IMR-90 (cell line): ENCODE measurements at regions not wholly inside any gene's neighbourhood (a gene's known extent, or its start where the extent isn't known, plus 50 kb on each side); places are given as distances from the start of the nearest gene placed in this dataset.

Experiments
- ATAC-seq: fragments of 200-7000 bp; cut with Tn5 transposase; 2 replicates; pipeline ENCODE4 v1.9.1; 2020; ENCODE audit warnings: low read depth, mild to moderate bottlenecking, moderate library complexity
- BruUV-seq: library from RNA; stranded (reverse); fragments of 400-500 nt; replicated peaks from 2 replicates; lab custom pipeline; 2021; lab: Mats Ljungman, UMichigan
- CTCF ChIA-PET: fragments of 300-600 bp; formaldehyde crosslinking; extraction: SDS; loops from one replicate; lab custom pipeline; 2021; ENCODE audit warnings: antibody characterized with exemption; lab: Yijun Ruan, JAX
- POLR2A ChIA-PET: fragments of 300-600 bp; sonication (Branson Sonifier 250); formaldehyde crosslinking; loops from one replicate; lab custom pipeline; 2022; ENCODE audit warnings: antibody characterized with exemption; ENCODE audit not compliant: unreplicated experiment; lab: Charles Lee
- DNase-seq: peaks from one replicate; pipeline ENCODE4 v3.0.0; 2013
- H2AFZ ChIP-seq: replicated peaks from 2 replicates; pipeline ENCODE3; 2013; ENCODE audit warnings: low read length, mild to moderate bottlenecking; ENCODE audit not compliant: poor library complexity
- H2AK5ac ChIP-seq: 2 replicates; pipeline ENCODE4 v1.6.1; 2013; ENCODE audit warnings: low read depth, low read length, inconsistent platforms
- H2AK9ac ChIP-seq: replicated peaks from 2 replicates; pipeline ENCODE3; 2013; ENCODE audit warnings: mild to moderate bottlenecking, low read depth, low read length, moderate library complexity; ENCODE audit not compliant: poor library complexity
- H2BK120ac ChIP-seq: 2 replicates; pipeline ENCODE4 v1.6.1; 2013; ENCODE audit warnings: low read depth, low read length, inconsistent platforms
- H2BK15ac ChIP-seq: 3 replicates; pipeline ENCODE4 v1.6.1; 2013; ENCODE audit warnings: low read depth, low read length, inconsistent platforms
- H2BK20ac ChIP-seq: 2 replicates; pipeline ENCODE4 v1.6.1; 2013; ENCODE audit warnings: low read depth, mild to moderate bottlenecking, inconsistent platforms, low read length, moderate library complexity
- H2BK5ac ChIP-seq: 2 replicates; pipeline ENCODE4 v1.6.1; 2013; ENCODE audit warnings: mild to moderate bottlenecking, low read depth, low read length, inconsistent platforms; ENCODE audit not compliant: poor library complexity, severe bottlenecking
- H3K14ac ChIP-seq: replicated peaks from 2 replicates; pipeline ENCODE4 v1.6.1; 2013; ENCODE audit warnings: low read depth, low read length, inconsistent platforms
- H3K18ac ChIP-seq: 2 replicates; pipeline ENCODE4 v1.6.1; 2013; ENCODE audit warnings: low read depth, low read length, control low read depth
- H3K23ac ChIP-seq: 2 replicates; pipeline ENCODE4 v1.6.1; 2013; ENCODE audit warnings: low read depth, low read length, inconsistent platforms
- H3K27ac ChIP-seq: 2 replicates; pipeline ENCODE4 v1.5.1; 2013; ENCODE audit warnings: mild to moderate bottlenecking, control low read depth, low read length; ENCODE audit not compliant: insufficient read depth
- H3K27me3 ChIP-seq: 2 replicates; pipeline ENCODE4 v1.6.1; 2013; ENCODE audit warnings: low read length; ENCODE audit not compliant: control insufficient read depth, insufficient read depth
- H3K36me3 ChIP-seq: 2 replicates; pipeline ENCODE4 v1.6.1; 2013; ENCODE audit warnings: low read length, mixed read lengths; ENCODE audit not compliant: control insufficient read depth, insufficient read depth
- H3K4ac ChIP-seq: 2 replicates; pipeline ENCODE4 v1.6.1; 2013; ENCODE audit warnings: low read depth, low read length, inconsistent platforms
- H3K4me1 ChIP-seq: 2 replicates; pipeline ENCODE4 v1.6.1; 2013; ENCODE audit warnings: low read length, mixed read lengths; ENCODE audit not compliant: control insufficient read depth, insufficient read depth
- H3K4me2 ChIP-seq: 2 replicates; pipeline ENCODE4 v1.6.1; 2013; ENCODE audit warnings: low read depth, mild to moderate bottlenecking, control low read depth, low read length, moderate library complexity
- H3K4me3 ChIP-seq: 2 replicates; pipeline ENCODE4 v1.5.1; 2013; ENCODE audit warnings: low read depth, mild to moderate bottlenecking, control low read depth, low read length, moderate library complexity; ENCODE audit not compliant: insufficient read depth
- H3K56ac ChIP-seq: 2 replicates; pipeline ENCODE4 v1.6.1; 2013; ENCODE audit warnings: low read length, inconsistent platforms; ENCODE audit not compliant: insufficient read depth; ENCODE audit errors: extremely low read depth
- H3K79me1 ChIP-seq, 2 experiments: 2 replicates each; pipeline ENCODE4 v1.6.1; 2013; ENCODE audit warnings: low read length in 2 of 2, inconsistent platforms in 1 of 2, low read depth in 1 of 2
- H3K9ac ChIP-seq: 2 replicates; pipeline ENCODE4 v1.6.1; 2013; ENCODE audit warnings: low read depth, low read length, control low read depth
- H3K9me1 ChIP-seq: 2 replicates; pipeline ENCODE4 v1.6.1; 2013; ENCODE audit warnings: low read length, inconsistent platforms; ENCODE audit not compliant: insufficient read depth
- H3K9me3 ChIP-seq: 2 replicates; pipeline ENCODE4 v1.6.1; 2013; ENCODE audit warnings: low read length; ENCODE audit not compliant: control insufficient read depth, insufficient read depth
- H4K20me1 ChIP-seq: 2 replicates; pipeline ENCODE4 v1.6.1; 2013; ENCODE audit warnings: low read length, inconsistent platforms; ENCODE audit not compliant: insufficient read depth
- H4K5ac ChIP-seq: 2 replicates; pipeline ENCODE4 v1.6.1; 2013; ENCODE audit warnings: mild to moderate bottlenecking, low read depth, low read length, control low read depth
- H4K8ac ChIP-seq, 2 experiments: 2 replicates each; pipeline ENCODE4 v1.6.1; 2013; ENCODE audit warnings: low read depth in 2 of 2, low read length in 2 of 2, control low read depth in 1 of 2, inconsistent platforms in 1 of 2
- H4K91ac ChIP-seq: 2 replicates; pipeline ENCODE4 v1.6.1; 2013; ENCODE audit warnings: low read depth, low read length, inconsistent platforms; ENCODE audit not compliant: insufficient read depth
- CEBPB ChIP-seq: IDR thresholded peaks from 2 replicates; pipeline ENCODE4 v1.6.1; 2012; ENCODE audit warnings: low read depth, low read length, improper control_type of control experiment
- CTCF ChIP-seq: conservative IDR thresholded peaks from 2 replicates; pipeline ENCODE4 v1.5.1; 2012; ENCODE audit warnings: mild to moderate bottlenecking, low read depth, low read length, improper control_type of control experiment
- FOS ChIP-seq: fragments of 150-350 bp; IDR thresholded peaks from 2 replicates; pipeline ENCODE4 v1.6.1; 2016; ENCODE audit warnings: low read depth, low read length
- MXI1 ChIP-seq: IDR thresholded peaks from 2 replicates; pipeline ENCODE4 v1.6.1; 2012; ENCODE audit warnings: low read depth, mild to moderate bottlenecking, low read length, moderate library complexity, borderline replicate concordance
- RCOR1 ChIP-seq: IDR thresholded peaks from 2 replicates; pipeline ENCODE4 v1.6.1; 2012; ENCODE audit warnings: mild to moderate bottlenecking, low read length, improper control_type of control experiment; ENCODE audit not compliant: insufficient replicate concordance
- SMC3 ChIP-seq: fragments of 150-350 bp; IDR thresholded peaks from 2 replicates; pipeline ENCODE4 v1.6.1; 2016; ENCODE audit warnings: low read depth, mild to moderate bottlenecking, antibody characterized with exemption, low read length, moderate library complexity
- USF2 ChIP-seq: fragments of 150-350 bp; IDR thresholded peaks from 2 replicates; pipeline ENCODE4 v1.6.1; 2017; ENCODE audit warnings: mild to moderate bottlenecking, antibody characterized with exemption, low read length, low read depth
- WGBS, 2 experiments: methylation state at CpG; one replicate each; pipeline versions ENCODE4 v1.1.5 to v1.1.7; 2013; ENCODE audit warnings: missing lambda C conversion rate in 2 of 2; ENCODE audit not compliant: insufficient read length in 1 of 2; ENCODE audit errors: extremely low coverage in 2 of 2; 5-methylcytosine and 5-hydroxymethylcytosine counted together
- dilution Hi-C: fragments of 300-500 bp; cut with HindIII; formaldehyde crosslinking; loops from one replicate; pipeline ENCODE4 v1.14.3; 2018; ENCODE audit warnings: low sequenced_read_pairs; ENCODE audit not compliant: unreplicated experiment
- in situ Hi-C: fragments of 300-500 bp; cut with MboI; formaldehyde crosslinking; loops from 3 replicates; pipeline ENCODE4 v1.14.3; 2019; ENCODE audit warnings: low sequenced_read_pairs, inconsistent platforms, mixed read lengths
- intact Hi-C: fragments of 100-400 bp; cut with micrococcal nuclease; formaldehyde crosslinking; loops from 2 replicates; pipeline ENCODE4 v1.10.0; 2022

GRCh38 chr6:121791396-121792315, 356.2 kb downstream of the GJA1 start:
- DNase-seq, result no peak
- Histone ChIP-seq H3K27ac (no peak overlapping the region), H3K9me1 (no peaks in the 10 kb centered on the region), H3K23ac (no peak overlapping the region), H3K27me3 (no peaks in the 10 kb centered on the region), H3K36me3 (no peaks in the 10 kb centered on the region), H2BK15ac (no peak overlapping the region; the same call in 2 of the 3 replicates), H3K4me3 (no peak overlapping the region), H4K91ac (no peak overlapping the region), H4K8ac (0 out of 4 replicates have a peak overlapping the region, but pooled peaks of 1 of the 2 experiments have one; percentile 21), H2BK120ac (peak overlapping the region; percentile 37), H2AK5ac (peak overlapping the region; percentile 36), H3K4ac (peak overlapping the region; percentile 29; the same call in 1 of the 2 replicates), H3K4me1 (peaks cover 4% of the 10 kb centered on the region), H3K56ac (no peak overlapping the region), H3K18ac (no peak overlapping the region; the same call in 1 of the 2 replicates), H2BK20ac (peak overlapping the region; percentile 74), H3K79me1 (no peaks in the 10 kb centered on the region), H2AK9ac (no peak overlapping the region), H3K9ac (no peak overlapping the region), H4K20me1 (no peaks in the 10 kb centered on the region), H2AFZ (no peak overlapping the region), H2BK5ac (no peak overlapping the region), H3K9me3 (peaks cover under 1% of the 10 kb centered on the region; the same call in 1 of the 2 replicates), H4K5ac (no peak overlapping the region), H3K4me2 (no peak overlapping the region), H3K14ac (no peak overlapping the region)
- POLR2A ChIA-PET, result no interaction called here
- no CpG with 5 or more reads among the region's 6 CpGs for WGBS, 2 experiments
- TF ChIP-seq CEBPB (peak; percentile 28; the same call in 1 of the 2 replicates), CTCF (no peak), RCOR1 (no peak), USF2 (no peak), MXI1 (no peak), SMC3 (no peak), FOS (no peak)
- dilution Hi-C loops, result no loop called here
- no TSS peak for BruUV-seq
- ATAC-seq, result no peak
- CTCF ChIA-PET, result interaction anchor here (0.7 kb wide), 1 partner anchor 39 kb away, joined by 3 read pairs; no protein-coding TSS in a partner anchor
- intact Hi-C loops, result no loop called here
- in situ Hi-C loops, result no loop called here
